GM21381 (cell line): ENCODE measurements at regions not wholly inside any gene's neighbourhood (a gene's known extent, or its start where the extent isn't known, plus 50 kb on each side); places are given as distances from the start of the nearest gene placed in this dataset.

Experiments
- ATAC-seq: cut with Tn5 transposase; IDR thresholded peaks from one replicate; pipeline ENCODE4 v1.9.1; 2021; ENCODE audit warnings: mild to moderate bottlenecking, moderate library complexity; ENCODE audit not compliant: unreplicated experiment

GRCh38 chr6:43838276-43839036 is 68.4 kb downstream of the VEGFA start:
- no peak for ATAC-seq

GRCh38 chr6:43837507-43837906 is 67.5 kb downstream of the VEGFA start:
- ATAC-seq, result no peak

DNA sequence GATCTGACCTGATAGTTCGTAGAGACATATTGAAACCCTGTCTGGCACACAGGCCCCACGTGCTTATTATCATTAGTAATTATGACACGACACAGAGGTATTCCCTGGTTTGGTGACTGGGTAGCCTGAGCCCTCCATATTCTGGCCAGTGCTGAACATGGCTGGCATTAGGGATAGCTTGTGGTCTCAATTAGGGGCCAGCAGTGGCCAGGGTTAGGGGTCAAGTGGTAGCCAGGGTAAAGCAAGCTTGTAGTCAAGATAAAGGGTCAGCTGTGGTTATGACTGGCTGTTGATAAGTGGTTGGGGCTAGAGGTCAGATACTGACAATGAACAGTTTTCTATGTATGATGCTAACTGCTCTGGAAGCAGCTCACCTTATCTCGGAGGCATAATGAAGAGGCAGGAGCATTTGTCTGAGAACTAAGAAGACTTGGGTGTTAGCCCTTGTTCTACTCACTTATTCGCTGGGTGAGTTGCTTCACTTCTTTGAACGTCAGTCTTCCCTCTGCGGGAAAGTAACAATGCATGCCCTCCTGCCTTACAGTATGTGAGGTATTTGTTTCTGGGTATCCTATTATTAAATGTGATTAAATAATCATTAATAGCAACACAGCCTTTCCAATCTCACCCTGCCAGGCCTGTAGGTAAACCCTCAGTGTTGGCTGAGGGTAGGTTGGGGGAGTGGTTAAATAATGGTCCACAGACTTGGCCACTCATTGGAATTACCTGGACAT is 66.7 kb downstream of the VEGFA start:
- no peak for ATAC-seq
